ENCODE measurements at regions not wholly inside any gene's neighbourhood (a gene's known extent, or its start where the extent isn't known, plus 50 kb on each side); places are given as distances from the start of the nearest gene placed in this dataset.

- Histone ChIP-seq H3K23me2 (ENCODE audit: insufficient read length, low read depth, low read length, poor library complexity, severe bottlenecking) (no peaks in the 10 kb centered on the region), H4K91ac (ENCODE audit: insufficient read length, low read depth, low read length) (no peak overlapping the region), H3K79me1 (ENCODE audit: insufficient read depth, low read depth, low read length, poor library complexity, severe bottlenecking) (no peaks in the 10 kb centered on the region), H2BK15ac (ENCODE audit: low read depth, low read length) (no peak overlapping the region), H3T11ph (ENCODE audit: low read length) (no peak overlapping the region), H4K5ac (ENCODE audit: insufficient read length, low read depth, low read length) (no peak overlapping the region), H3K9ac (ENCODE audit: extremely low read depth, insufficient read length, low read length) (no peak overlapping the region), H4K8ac (replicated peaks; ENCODE audit: insufficient read length, low read depth, low read length) (no peak overlapping the region), H3K79me2 (ENCODE audit: insufficient read depth, low read length) (no peaks in the 10 kb centered on the region), H3K23ac (ENCODE audit: insufficient read length, low read depth, low read length) (no peak overlapping the region), H2BK20ac (ENCODE audit: low read depth, low read length, poor library complexity, severe bottlenecking) (no peak overlapping the region), H2BK120ac (ENCODE audit: low read depth, low read length, poor library complexity, severe bottlenecking) (no peak overlapping the region), H3K9me3 (ENCODE audit: control insufficient read depth, low read depth, low read length) (no peaks in the 10 kb centered on the region), H2BK5ac (ENCODE audit: insufficient read length, low read length) (no peak overlapping the region), H3K14ac (ENCODE audit: insufficient read depth, low read length) (no peak overlapping the region), H3K27me3 (ENCODE audit: insufficient read depth, low read length) (no peaks in the 10 kb centered on the region), H2AFZ (ENCODE audit: low read length) (no peak overlapping the region), H3K4me2 (ENCODE audit: insufficient read depth, insufficient read length, low read length) (no peak overlapping the region), H3K56ac (ENCODE audit: insufficient read length, low read depth, low read length) (no peak overlapping the region), H3K27ac (ENCODE audit: insufficient read length, low read depth, low read length) (no peak overlapping the region), H3K18ac (ENCODE audit: insufficient read length, low read depth, low read length) (no peak overlapping the region), H2AK5ac (ENCODE audit: insufficient read length, low read length) (no peak overlapping the region), H3K4ac (ENCODE audit: low read depth, low read length) (no peak overlapping the region), H4K20me1 (ENCODE audit: control insufficient read depth, insufficient read depth, insufficient read length) (no peaks in the 10 kb centered on the region), H3K4me1 (ENCODE audit: insufficient read depth, low read length) (no peaks in the 10 kb centered on the region), H2BK12ac (ENCODE audit: insufficient read length, low read depth, low read length) (no peak overlapping the region)
- no peaks in the 10 kb centered on the region for H3K4me1 Mint-ChIP-seq
- H3K27me3 Mint-ChIP-seq (ENCODE audit: low read depth) = no peaks in the 10 kb centered on the region; the same call in 1 of the 2 replicates
- no peak for DNase-seq
- peaks cover 4 to 5% of the 10 kb centered on the region in 2 experiments; a peak in 2 of 5 replicates for H3K9me3 Mint-ChIP-seq
- no peak overlapping the region for H3K27ac Mint-ChIP-seq
- H3K4me3 Mint-ChIP-seq = no peak overlapping the region
- TF ChIP-seq CTCF (conservative IDR thresholded peaks at IDR 0.05) = no peak
- no CpG with 5 or more reads among the region's 3 CpGs for whole genome bisulfite sequencing (ENCODE audit: extremely low coverage, insufficient read length, low lambda C conversion rate)
- H3K36me3 Mint-ChIP-seq (ENCODE audit: insufficient read depth in 1 of 3, low read depth in 3 of 3) = peaks cover 0 to 2% (median 0%) of the 10 kb centered on the region in 3 experiments; a peak in 1 of 7 replicates
Measured at GRCh38 chr2:223450246-223450645, 151.9 kb downstream of the SCG2 start.

Measured in H9 (cell line).